ENCODE measurements at regions not wholly inside any gene's neighbourhood (a gene's known extent, or its start where the extent isn't known, plus 50 kb on each side); places are given as distances from the start of the nearest gene placed in this dataset.

GRCh38 chr4:148857973-148858534, 415.8 kb upstream of the NR3C2 start:
- TF ChIP-seq GABPA (IDR thresholded peaks at IDR 0.05; ENCODE audit: borderline replicate concordance, insufficient read depth, low read length) (no peak), TAF1 (IDR thresholded peaks at IDR 0.05; ENCODE audit: low read depth, low read length) (no peak), CBX5 (IDR thresholded peaks at IDR 0.05; ENCODE audit: low read depth, low read length) (no peak), EZH2 (IDR thresholded peaks at IDR 0.05; ENCODE audit: low read depth, low read length, severe bottlenecking) (no peak), POLR2A (IDR thresholded peaks at IDR 0.05; ENCODE audit: control extremely low read depth in 1 of 2, low read depth in 2 of 2, low read length in 2 of 2) (no peak), E2F6 (IDR thresholded peaks at IDR 0.05) (no peak), EP300 (IDR thresholded peaks at IDR 0.05; ENCODE audit: borderline replicate concordance in 1 of 2, low read depth in 2 of 2, low read length in 2 of 2) (no peak), CTCF (IDR thresholded peaks at IDR 0.05; ENCODE audit: control extremely low read depth in 1 of 3, insufficient read depth in 1 of 3, low read depth in 1 of 3, low read length in 3 of 3) (no peak), CTBP2 (IDR thresholded peaks at IDR 0.05; ENCODE audit: borderline replicate concordance, insufficient read depth, insufficient read length, low read length) (no peak), POLR2AphosphoS5 (IDR thresholded peaks at IDR 0.05; ENCODE audit: low read depth, low read length) (no peak), MAX (IDR thresholded peaks at IDR 0.05) (no peak)

All from H1 (cell line).